ENCODE measurements at regions not wholly inside any gene's neighbourhood (a gene's known extent, or its start where the extent isn't known, plus 50 kb on each side); places are given as distances from the start of the nearest gene placed in this dataset.

DNA sequence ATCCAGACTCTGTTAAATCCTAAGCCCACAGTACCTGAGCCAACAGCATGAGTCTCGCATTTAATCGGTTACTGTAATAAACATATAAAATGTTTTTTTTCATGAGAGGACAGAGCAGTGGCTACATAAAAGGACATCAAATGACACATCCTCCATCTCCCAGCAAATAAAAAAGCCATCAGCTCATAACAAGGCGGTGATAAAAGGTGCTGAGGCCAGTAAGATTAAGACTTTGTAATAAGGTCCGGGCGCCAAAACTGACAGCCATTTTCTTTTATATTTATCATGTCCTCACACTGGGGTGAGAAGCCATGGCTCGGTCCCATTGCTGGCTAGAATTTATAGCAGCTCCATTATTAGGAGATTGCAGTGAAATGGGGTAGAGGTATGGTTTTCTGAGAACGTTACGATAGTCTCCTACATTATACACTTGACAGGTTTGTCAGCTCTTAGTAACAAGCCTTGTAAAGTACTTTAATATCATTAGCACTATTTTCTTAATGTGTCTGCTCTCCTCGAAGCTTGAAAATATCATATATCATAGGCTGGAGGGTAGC lies 977.8 kb upstream of the NR2F2 start:
- no peak for DNase-seq

DNA sequence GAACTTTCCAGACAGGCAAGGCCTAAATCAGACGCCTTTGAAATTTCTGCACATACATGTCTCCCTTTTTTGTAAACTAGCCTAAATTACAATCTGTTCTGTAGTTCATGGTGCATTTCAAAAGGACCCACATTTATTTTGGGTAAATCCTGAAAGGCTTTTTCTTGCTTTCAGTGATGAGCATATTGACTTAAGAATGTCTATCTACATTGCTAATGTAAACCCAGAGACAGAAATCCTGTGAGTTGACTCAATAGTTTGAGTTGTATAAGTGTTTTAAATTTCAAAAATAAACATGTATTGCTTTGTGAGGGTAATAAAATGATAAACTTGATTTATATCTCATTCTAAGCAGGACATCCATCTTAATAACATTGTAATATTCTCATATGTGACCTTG lies 977.0 kb upstream of the NR2F2 start:
- no peak for DNase-seq

DNA sequence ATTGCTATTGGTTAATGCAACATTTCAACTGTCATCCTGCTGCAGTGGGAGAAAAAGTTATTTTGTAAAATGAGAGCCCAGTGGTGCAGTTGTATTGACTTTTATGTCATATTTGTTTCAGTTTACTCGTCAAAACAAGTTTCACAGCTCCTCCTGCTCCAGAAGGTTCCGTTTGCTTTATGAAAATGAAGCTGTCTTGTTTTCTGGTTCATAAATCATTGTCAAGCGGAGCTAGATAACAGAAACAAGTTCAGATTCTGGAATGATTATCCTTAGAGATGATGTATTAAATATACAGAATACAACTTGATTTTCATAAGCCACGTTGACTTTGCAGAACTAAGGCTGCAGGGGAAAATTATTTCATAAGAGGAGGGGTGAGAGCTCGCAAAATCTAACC lies 970.5 kb upstream of the NR2F2 start:
- DNase-seq, result no peak

DNA sequence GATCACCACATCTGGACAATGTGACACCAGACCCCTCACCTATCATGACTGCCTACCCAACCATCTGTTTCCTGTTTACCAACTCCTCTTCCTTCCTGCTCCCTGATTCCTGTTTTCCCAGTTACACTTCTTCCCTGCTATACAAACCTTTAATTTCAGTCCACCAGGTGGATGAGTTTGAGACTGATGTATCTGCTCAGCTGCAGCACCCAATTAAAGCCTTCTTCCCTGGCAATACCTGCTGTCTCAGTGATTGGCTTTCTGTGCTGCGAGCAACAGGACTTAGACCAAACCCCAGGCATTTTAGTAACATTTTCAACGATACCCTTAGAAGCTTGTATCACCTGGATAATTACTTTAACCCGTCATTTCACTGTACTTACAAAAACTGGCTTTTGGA lies 968.2 kb upstream of the NR2F2 start:
- no peak for DNase-seq

DNA sequence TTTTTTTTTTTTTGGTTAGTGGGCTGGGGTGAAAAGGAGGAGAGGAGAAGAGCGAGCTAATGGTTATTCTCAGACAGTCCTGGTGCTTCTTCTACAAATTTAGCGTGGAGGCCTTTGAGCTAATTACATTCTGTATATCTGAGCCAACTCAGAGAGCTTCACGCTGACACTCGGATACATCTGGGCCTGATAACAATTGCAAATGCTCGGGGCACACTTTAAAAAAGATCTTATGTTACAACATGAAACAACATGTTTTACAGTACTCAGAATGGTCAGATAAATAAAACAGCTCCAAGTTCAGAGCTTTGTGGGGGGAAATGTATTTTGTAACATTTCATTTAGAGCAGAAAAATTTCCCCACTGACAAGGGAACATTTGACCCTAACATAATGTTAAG lies 966.9 kb upstream of the NR2F2 start:
- no peak for DNase-seq

DNA sequence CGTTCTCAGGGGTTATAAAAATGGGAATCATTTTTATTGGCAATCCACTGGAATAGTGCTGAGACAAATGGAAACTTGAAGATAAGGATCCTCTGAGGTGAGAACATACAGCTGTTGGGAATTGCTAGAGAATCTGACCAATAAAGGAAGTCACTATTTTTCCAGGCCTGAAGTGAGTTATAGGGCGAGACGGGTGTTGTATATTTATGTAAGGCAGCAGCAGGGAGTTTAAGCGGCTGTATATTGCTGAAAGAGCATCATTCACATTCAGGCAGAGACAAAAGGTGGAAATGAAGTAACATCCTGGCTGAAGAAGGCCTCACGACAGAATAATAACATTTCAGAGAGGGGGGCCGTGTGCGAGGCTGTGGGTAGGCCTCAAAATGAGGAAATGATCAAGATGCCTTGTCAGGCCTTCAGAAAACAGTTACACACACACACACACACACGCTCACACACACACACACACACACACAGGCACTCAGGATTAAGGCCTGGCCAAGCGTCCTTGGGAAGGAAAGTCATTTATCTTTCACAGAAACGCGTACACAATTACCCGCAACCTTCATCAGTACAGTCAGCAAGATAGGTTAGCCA lies 964.9 kb upstream of the NR2F2 start:
- no peak for DNase-seq

DNA sequence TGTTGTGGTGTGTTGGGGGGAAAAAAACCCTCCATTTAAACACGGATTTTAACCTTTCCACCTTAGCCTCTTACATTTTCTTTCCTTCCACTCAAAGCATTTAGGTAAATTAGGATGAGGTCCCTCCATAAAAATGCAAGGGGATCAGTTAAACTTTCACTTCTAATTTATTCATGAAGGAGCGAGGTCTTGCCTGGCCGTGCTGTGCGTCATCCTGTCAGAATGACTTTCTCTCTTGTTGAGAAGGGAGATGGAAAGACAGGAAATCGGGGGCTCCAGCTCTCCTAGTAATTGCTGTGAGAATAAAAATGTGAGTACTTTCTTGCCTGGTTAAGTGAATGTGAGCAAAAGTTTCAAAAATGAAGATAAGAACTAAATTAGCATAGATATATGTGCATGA lies 962.3 kb upstream of the NR2F2 start:
- no peak for DNase-seq

DNA sequence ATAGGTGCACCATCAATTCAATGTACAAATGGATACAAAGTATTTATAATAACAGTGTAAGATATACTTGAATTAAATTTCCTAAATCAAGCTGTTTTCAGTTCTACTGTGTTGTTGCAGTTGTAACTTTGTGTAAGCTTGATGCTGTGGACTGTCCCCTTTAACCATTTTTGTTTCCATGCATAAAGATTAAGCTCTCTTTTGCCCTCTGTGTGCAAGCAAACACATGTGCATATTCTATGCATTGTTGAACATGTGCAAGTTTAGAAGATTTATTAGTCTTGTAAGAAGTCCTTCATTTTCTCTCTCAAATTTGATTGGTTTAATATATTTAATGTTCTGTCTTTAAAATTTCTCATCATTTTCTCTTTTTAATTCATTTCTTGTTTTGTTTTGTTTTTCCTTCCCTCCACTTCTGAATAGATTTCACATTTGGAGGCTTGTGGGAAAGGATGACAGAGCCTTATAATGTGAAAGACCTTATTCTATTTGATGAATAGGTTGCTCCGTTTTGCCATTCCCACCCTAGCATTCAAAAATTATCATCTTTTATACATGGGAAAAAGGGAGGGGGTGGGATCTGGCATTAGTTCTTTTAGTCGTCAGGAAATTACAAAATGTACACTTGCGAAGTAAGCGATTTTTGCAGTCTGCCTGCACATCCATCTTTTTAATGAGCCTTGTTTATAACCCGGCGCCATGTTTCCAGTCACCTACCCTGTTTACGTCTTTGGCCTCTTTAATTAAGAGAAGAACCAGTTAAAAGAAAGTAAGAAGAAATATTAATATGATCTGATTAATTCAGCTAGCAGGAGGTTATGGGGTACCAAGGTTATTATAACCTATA lies 961.5 kb upstream of the NR2F2 start:
- DNase-seq, result no peak

DNA sequence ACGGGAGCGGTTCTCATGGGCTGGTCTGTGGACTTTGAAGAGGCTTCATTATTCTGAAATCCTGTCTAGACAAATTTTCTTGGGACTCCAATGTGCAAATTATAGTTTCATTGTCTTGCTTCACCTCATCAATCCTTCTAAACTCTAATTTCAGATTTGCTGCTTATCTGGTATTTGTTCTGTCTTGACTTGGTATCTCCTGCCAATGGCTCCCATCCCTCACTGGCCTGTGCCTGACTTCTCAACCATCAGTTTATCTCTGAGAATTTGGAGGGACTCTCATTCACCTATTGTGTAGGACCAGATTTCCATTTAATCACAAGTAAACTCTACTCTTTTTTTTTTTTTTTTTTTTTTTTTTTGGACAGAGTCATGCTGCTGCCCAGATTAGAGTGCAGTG lies 960.2 kb upstream of the NR2F2 start:
- DNase-seq, result no peak

DNA sequence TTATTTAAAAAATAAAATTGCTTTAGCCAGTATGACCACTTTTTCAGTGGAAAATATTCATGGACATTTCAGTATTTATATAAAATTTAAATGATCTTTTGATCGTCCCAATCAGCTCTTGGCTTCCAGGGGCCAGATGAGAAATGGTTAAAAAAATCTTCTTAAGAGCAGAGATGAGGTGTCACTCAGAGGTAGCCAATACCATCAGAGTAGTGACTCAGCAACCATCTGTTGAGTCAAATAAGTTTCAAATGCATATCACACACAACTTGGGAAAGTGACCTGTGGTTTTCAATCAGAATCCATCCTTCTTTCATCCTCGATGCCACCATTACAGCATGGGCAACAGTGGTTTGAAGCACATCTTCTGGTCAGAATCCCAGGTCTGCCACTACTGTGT lies 958.8 kb upstream of the NR2F2 start:
- no peak for DNase-seq

DNA sequence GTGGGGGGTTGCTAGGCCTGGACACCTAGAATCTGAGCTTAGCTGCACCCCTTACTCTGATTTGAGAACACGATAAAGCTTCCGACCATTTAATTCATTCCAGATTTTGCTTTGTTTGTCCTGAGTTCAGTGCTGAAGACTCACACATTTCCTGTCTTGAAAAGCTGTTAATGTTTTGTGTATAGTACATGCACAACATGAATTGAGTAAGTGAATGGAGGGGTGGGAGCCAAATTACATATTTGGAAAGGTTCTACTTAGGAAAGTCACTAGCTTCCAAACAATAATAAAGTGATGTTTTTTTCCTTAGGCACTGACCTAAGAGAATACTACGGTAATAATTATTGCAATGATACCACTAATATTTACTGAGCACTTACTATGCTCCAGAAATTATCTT lies 955.2 kb upstream of the NR2F2 start:
- no peak for DNase-seq

DNA sequence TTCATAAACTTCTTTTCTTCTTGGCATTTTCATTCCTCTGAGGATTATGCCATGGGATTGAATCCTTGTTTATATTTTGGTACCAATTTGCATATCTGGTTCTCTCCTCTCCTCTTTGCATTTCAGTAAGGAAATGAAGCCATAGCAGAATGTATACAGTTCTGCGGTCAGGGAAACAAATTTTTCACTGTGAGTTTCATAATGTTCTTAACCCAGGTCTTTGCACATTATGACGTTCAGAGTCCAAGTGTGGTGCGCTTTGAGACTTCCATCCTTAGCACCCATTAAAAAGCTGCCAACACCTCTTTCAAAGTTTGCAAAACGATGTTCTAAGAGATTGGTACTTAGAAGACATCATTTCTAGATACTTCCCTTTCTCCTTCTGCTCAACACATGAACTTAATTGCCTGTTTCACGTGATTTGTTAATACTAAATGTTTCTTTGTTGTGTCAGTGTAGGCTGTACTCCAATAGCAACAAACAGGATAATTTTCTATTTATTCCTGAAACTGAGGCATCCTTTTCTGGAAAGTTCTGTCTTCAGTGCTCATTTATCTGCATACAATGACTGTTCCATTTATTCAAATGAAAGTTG lies 953.1 kb upstream of the NR2F2 start:
- no peak for DNase-seq

DNA sequence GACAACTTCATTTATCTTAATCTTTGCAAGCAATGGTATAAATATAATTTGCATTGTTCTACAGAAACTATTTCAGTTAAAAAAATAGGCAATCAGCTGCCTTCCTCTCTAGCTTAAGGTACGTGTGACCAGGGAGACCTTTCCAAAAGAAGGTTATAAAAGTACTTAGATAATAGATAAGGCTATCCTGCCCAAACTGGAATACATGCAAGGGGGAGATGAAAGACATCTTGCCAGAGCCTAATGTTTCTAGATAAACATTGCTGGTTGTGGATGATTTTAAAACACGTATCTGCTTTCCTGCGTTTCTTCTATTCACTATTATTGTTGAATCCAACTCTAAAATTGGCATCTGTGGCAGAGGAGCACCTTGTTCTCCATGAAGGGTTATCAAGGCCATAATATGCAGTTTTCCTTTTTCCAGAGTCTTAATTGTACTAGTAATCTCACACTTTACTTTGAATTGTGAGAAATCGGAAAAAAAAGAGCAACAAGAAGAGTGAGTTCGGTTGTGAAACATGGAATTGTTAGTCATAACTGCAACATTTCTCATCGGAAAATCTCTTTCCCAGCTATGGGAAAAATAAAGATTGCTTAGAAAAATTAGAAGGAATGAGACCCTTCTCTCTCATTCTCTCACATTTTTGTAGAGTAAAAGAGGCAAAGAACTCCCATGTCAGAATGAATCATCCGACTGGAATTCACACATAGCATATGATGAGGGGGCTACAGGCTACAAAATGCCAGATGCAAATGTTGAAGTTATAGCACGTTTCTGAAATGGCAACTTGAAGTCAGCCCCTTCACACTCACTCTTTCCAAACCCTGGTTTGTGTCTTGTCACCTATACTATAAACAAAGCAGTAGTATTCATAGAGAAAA lies 936.1 kb upstream of the NR2F2 start:
- no peak for DNase-seq

DNA sequence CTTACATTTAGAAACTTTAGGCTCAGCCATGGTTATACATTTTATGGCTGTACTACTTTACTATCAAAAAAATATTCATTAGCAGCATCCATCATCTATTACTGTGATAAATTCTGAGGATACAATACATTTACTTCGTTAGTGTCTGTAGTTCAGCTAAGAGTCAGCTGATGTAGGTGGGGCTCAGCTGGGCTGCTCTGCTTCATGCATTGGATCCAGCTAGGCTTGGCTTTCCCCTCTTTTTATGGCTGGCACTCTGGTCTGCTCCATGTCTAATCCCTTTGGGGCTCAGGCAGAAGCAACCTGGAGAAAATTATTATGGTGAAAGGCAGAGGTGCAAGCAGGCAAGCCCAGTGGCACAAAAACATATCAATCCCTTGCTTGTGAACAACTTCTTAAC lies 930.1 kb upstream of the NR2F2 start:
- DNase-seq, result no peak

DNA sequence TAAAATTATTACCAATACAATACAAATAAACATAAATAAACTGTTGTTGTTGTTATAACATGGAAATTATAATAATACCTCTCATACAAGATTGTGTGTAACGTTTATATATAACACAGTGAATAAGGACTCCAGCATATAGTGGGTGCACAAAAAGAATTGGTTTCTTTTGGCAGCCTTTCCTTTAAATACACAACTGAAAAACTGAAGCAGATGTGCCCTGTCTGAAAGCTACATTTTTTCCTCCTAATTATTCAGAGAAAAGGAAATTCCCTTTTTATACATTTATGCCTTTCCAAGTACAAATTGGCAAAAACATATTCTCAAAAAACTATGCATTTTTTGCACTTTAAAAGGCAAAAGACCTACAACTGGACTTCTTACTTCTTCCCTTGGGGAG lies 928.9 kb upstream of the NR2F2 start:
- no peak for DNase-seq

DNA sequence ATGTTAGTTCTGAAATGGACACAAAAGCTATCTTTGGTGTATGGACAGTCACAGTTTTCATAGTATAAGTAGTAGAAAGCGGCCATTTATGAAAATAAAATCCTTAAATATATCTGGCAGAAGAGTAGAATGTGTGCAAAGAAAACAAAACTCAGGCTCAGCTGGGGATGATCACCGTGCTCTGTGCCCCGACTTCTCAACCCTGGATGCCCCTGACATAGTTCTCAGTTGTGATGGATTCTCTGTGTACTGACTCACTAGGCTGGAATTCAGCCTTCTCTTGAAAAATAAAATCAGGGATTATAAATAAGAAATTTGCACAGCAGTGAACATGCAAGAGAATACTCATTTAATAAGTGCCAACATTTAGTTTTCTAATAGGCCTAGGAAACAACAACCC lies 925.1 kb upstream of the NR2F2 start:
- DNase-seq, result no peak

DNA sequence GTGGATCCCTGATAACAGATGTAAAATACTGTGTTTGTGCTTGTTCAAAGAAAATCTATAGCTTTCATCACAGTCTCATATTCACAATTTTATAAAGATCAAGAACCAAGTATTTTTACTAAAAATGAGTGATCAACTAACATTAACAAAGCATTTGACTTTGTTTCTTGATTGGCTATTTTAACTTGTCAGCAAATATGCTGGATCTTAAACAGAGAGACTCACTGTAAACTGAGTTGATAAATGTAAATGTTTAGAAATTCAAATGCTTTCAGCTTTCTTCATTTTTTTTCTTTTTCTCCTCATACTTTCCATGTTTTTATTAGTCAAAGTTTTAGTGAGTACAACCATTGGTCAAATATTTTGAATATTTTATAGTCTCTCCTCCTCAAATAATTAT lies 923.0 kb upstream of the NR2F2 start:
- DNase-seq, result no peak

DNA sequence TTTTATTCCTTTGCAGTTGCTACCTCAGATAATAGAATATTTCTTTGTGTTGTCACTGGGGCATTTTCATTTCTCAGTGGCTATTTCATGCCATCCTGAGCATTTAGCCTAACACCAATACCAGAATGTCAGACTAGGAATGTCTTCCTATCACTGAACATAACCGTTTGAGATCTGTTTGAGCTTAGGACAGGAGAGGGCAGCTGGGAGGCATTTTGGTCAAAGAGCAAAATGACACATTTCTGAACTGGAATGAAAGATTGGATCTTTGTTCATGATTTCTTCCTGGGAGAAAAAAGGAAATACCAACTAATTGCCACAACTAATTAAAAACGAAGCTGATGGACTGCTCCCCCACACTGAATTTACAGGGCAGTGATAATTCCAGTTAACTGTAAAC lies 921.3 kb upstream of the NR2F2 start:
- DNase-seq, result no peak

DNA sequence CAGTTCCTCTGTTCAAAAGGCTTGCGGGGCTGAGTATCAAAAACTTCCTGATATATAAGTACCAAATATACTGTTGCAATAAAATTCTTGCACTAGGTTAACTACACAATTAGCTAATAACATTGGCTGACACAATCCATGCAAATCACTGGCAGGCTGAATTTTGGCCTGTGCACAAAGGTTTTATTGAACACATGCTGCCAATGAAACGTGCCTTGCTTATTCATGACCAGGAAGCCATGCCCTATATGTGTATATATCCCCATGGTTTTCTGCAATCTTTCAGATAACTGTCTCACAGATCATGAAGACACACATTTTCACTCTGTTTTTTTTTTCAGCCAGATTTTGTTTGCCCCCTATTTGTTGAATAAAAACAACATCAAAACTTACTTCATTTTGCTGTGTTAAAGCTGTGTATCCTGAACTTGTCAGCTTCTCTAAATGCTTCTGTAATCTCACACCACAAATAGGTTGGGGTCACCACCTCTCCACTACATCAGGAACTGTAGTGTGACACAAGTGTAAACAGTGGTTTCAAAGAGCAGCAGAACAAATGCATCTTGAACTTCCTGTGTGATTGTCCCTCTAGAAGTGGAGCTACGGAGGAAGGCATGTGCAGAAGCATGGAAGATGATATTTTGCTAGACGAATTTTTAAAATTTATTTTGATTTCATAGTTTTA lies 920.7 kb upstream of the NR2F2 start:
- no peak for DNase-seq

DNA sequence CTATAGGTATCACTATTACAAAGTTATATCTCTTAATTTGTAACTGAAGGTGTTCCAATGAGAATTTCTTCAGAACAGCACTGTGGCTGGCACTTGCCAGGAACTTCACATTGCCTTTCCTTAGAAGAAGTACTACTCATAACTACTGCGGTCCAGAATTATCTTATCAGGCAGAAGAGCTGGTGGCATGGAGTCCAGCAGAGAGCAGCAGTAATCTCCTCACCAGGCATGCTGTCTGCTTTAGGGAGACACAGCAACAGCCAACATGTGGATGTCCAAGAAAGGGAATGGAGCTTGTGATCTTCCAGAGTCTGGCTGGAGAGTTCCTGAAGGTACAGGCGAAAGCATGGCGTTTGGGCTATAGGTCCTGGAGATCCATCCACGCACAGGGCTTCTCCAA lies 919.7 kb upstream of the NR2F2 start:
- DNase-seq, result no peak

DNA sequence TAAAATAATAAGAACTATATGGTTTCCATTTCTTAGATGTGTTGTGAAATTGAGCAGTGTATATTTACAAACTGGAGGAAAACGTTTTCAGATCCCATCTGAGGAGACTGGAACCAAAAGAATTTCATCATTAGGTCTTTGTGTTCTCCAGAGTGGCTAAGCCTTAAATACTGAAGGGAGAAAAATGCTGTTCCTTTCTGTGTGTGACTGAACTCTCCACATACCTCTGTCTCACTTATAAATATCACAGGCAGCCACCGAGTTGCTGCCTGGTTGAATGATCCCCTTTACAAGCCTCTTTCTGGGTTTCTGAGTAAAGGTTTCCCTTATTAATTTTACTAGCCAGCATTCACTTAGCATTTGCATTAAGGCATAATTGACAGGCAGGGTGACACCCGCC lies 913.9 kb upstream of the NR2F2 start:
- DNase-seq, result no peak

DNA sequence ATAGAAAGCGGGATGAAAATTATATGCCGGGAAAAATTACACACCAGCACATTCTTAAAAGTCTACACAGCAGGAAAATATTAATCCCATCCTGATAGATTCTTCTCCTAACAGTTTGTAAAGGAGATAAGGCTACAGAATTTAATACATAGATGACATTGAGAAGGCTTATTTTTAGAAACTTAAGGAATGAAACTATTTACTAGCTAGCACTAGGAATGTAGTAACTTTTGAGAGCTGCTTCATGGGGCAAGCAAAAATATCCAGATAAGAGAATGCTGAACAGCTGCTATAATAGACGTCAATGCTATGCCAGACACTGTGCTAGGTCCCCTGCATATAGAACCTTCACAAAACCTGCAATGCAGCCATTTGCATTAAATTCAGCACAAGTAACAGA lies 912.7 kb upstream of the NR2F2 start:
- DNase-seq, result no peak

DNA sequence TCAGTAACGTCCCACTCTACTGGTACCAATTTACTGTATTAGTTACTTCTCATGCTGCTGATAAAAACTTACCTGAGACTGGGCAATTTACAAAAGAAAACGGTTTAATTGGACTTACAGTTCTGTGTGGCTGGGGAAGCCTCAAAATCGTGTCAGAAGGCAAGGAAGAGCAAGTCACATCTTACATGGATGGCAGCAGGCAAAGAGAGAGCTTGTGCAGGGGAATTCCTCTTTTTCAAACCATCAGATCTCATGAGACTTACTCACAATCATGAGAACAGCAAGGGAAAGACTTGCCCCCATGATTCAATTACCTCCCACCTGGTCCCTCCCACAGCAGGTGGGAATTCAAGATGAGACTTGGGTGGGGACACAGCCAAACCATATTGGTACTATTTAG lies 908.2 kb upstream of the NR2F2 start:
- DNase-seq, result no peak

Data from stimulated activated CD4-positive, alpha-beta T cell treated with anti-CD3 and anti-CD28 coated beads, Interleukin-4, amount 100 ng/mL, for 4 hours (primary cell).